Endothelial cell of umbilical vein (primary cell): ENCODE measurements at regions not wholly inside any gene's neighbourhood (a gene's known extent, or its start where the extent isn't known, plus 50 kb on each side); places are given as distances from the start of the nearest gene placed in this dataset.

Experiments used
- BruUV-seq: library from RNA; stranded (reverse); fragments of 400-500 nt; replicated peaks from 2 replicates; lab custom pipeline; 2021; lab: Mats Ljungman, UMichigan
- CTCF ChIA-PET: fragments of 300-600, 350-600 bp; sonication (Branson Sonifier 250); formaldehyde crosslinking; loops from one replicate; lab custom pipeline; 2021; ENCODE audit warnings: antibody characterized with exemption, inconsistent platforms; lab: Charles Lee
- POLR2A ChIA-PET: fragments of 300-600, 350-600 bp; sonication (Branson Sonifier 250); formaldehyde crosslinking; loops from one replicate; lab custom pipeline; 2021; ENCODE audit warnings: antibody characterized with exemption, inconsistent platforms; lab: Charles Lee
- DNase-seq: peaks from one replicate; pipeline ENCODE4 v3.0.0-alpha.2; 2011; ENCODE audit warnings: low read depth, low spot score
- FAIRE-seq: peaks from 2 replicates; lab custom pipeline; 2011; peaks lifted over from hg19 to GRCh38; lab: Jason Lieb, UNC
- H2AFZ ChIP-seq: 2 replicates; pipeline ENCODE4 v1.6.0; 2012; ENCODE audit warnings: low read depth, low read length, control low read depth, inconsistent platforms
- H3K27ac ChIP-seq: 2 replicates; pipeline ENCODE4 v1.5.1; 2011; ENCODE audit warnings: low read depth, mild to moderate bottlenecking, control low read depth, low read length, moderate library complexity; ENCODE audit not compliant: insufficient read depth
- H3K27me3 ChIP-seq, 2 experiments: 2 replicates each; pipeline versions ENCODE4 v1.6.0 to v1.6.1; 2011; ENCODE audit warnings: low read length in 2 of 2, mixed read lengths in 1 of 2; ENCODE audit not compliant: control insufficient read depth in 2 of 2, insufficient read depth in 2 of 2
- H3K36me3 ChIP-seq, 2 experiments: 2 replicates in 1 of 2; 3 replicates in 1 of 2; pipeline ENCODE4 v1.5.1; 2011; ENCODE audit warnings: low read length in 2 of 2, mild to moderate bottlenecking in 1 of 2, moderate library complexity in 1 of 2; ENCODE audit not compliant: control insufficient read depth in 2 of 2, insufficient read depth in 2 of 2; ENCODE audit errors: extremely low read depth in 1 of 2
- H3K4me1 ChIP-seq: 3 replicates; pipeline ENCODE4 v1.5.1; 2011; ENCODE audit warnings: mild to moderate bottlenecking, low read length; ENCODE audit not compliant: control insufficient read depth, insufficient read depth; ENCODE audit errors: extremely low read depth
- H3K4me2 ChIP-seq: 2 replicates; pipeline ENCODE4 v1.6.1; 2011; ENCODE audit warnings: low read length, control low read depth, mixed read lengths; ENCODE audit not compliant: insufficient read depth
- H3K4me3 ChIP-seq, 3 experiments: fragments of 200-600 bp in 1 of 3; sonication (generic), shearing (Covaris generic) in 1 of 3; replicated peaks in 1 of 3; 2 replicates each; pipeline ENCODE4 v1.5.1; 2011 to 2016; ENCODE audit warnings: control low read depth in 3 of 3, low read length in 3 of 3, mild to moderate bottlenecking in 2 of 3, inconsistent platforms in 1 of 3, low read depth in 1 of 3, moderate library complexity in 1 of 3; ENCODE audit not compliant: insufficient read depth in 1 of 3
- H3K79me2 ChIP-seq: 2 replicates; pipeline ENCODE4 v1.6.0; 2012; ENCODE audit warnings: low read length, inconsistent platforms; ENCODE audit not compliant: control insufficient read depth, insufficient read depth
- H3K9ac ChIP-seq: replicated peaks from 2 replicates; pipeline ENCODE3; 2011; ENCODE audit warnings: low read length, control low read depth; ENCODE audit not compliant: insufficient read depth; ENCODE audit errors: extremely low read depth
- H3K9me1 ChIP-seq: replicated peaks from 3 replicates; pipeline ENCODE4 v1.6.0; 2011; ENCODE audit warnings: mild to moderate bottlenecking, low read length; ENCODE audit not compliant: control insufficient read depth, insufficient read depth; ENCODE audit errors: extremely low read depth
- H3K9me3 ChIP-seq: replicated peaks from 2 replicates; pipeline ENCODE4 v1.5.1; 2012; ENCODE audit warnings: low read length, inconsistent platforms; ENCODE audit not compliant: control insufficient read depth, insufficient read depth
- H4K20me1 ChIP-seq: replicated peaks from 2 replicates; pipeline ENCODE3; 2011; ENCODE audit warnings: mild to moderate bottlenecking, low read length; ENCODE audit not compliant: control insufficient read depth, insufficient read depth; ENCODE audit errors: extremely low read depth
- EZH2 ChIP-seq: IDR thresholded peaks from 2 replicates; pipeline ENCODE4 v1.6.1; 2012; ENCODE audit warnings: borderline replicate concordance, low read depth, mild to moderate bottlenecking, moderate library complexity, low read length, inconsistent platforms; ENCODE audit not compliant: severe bottlenecking
- FOS ChIP-seq: IDR thresholded peaks from 2 replicates; pipeline ENCODE4 v1.6.1; 2011; ENCODE audit warnings: mild to moderate bottlenecking, low read length, moderate library complexity, borderline replicate concordance; ENCODE audit not compliant: insufficient read depth
- GATA2 ChIP-seq: IDR thresholded peaks from 2 replicates; pipeline ENCODE4 v1.7.0; 2011; ENCODE audit warnings: low read depth, mild to moderate bottlenecking, moderate library complexity, mixed read lengths, low read length; ENCODE audit not compliant: insufficient read length, insufficient read depth
- JUN ChIP-seq: IDR thresholded peaks from 2 replicates; pipeline ENCODE4 v1.6.1; 2011; ENCODE audit warnings: borderline replicate concordance, low read depth; ENCODE audit not compliant: insufficient read length, insufficient read depth
- MYC ChIP-seq: IDR thresholded peaks from one replicate; pipeline ENCODE4 v1.6.1; 2011; ENCODE audit warnings: mild to moderate bottlenecking, low read depth, low read length
- POLR2A ChIP-seq: IDR thresholded peaks from 2 replicates; pipeline ENCODE4 v1.6.1; 2012; ENCODE audit warnings: low read depth, mild to moderate bottlenecking, control low read depth, low read length
- POLR2AphosphoS5 ChIP-seq: IDR thresholded peaks from 2 replicates; pipeline ENCODE4 v1.6.1; 2012; ENCODE audit warnings: low read depth, mild to moderate bottlenecking, control low read depth, low read length, moderate library complexity; ENCODE audit not compliant: insufficient read depth
- dilution Hi-C: fragments of 300-500 bp; cut with MboI; formaldehyde crosslinking; loops from one replicate; pipeline ENCODE4 v1.15.0; 2019; ENCODE audit warnings: low sequenced_read_pairs; ENCODE audit not compliant: extremely low pct_ligation_motif_present
- intact Hi-C: fragments of 100-400 bp; cut with micrococcal nuclease; formaldehyde crosslinking; loops from one replicate; pipeline ENCODE4 v1.10.0; 2022
- TF ChIP-seq, protein P1 (sequence below), 2 donors: IDR thresholded peaks; 1 replicate in 1 of 2; 2 replicates in 1 of 2; pipeline ENCODE4 v1.5.1; 2011; ENCODE audit warnings: low read length in 2 of 2, mild to moderate bottlenecking in 2 of 2, moderate library complexity in 2 of 2, control low read depth in 1 of 2, inconsistent platforms in 1 of 2, low read depth in 1 of 2; ENCODE audit not compliant: insufficient read depth in 1 of 2; ENCODE audit errors: extremely low read depth in 1 of 2
- TF ChIP-seq, protein P2 (sequence below): IDR thresholded peaks from 2 replicates; pipeline ENCODE4 v1.6.1; 2011; ENCODE audit not compliant: insufficient read depth, insufficient read length

DNA sequence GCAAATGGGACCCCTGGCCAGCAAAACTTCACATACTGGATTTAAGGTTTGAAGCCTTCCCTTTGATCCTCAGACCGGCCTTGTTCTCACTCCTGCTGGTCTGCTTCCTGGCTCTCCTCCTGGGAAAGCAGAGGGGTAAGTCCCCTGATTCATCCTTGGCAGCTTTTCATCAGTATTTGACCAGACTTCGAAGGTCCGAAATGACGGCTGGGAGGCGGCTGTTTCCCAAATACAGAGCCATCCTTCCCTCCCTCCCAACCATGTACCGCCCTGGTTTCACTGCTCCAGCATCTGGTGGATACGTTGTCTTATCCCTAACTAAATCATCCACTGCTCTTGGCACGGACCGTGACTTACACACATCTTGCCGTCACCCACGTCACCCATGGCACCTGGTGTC is 265.5 kb downstream of the BCOR start:
- Histone ChIP-seq H2AFZ (no peak overlapping the region), H3K79me2 (no peaks in the 10 kb centered on the region), H3K9ac (no peak overlapping the region), H3K27me3 (no peaks in the 10 kb centered on the region), H3K4me1 (no peaks in the 10 kb centered on the region), H3K4me3 (no peak overlapping the region), H3K9me3 (no peaks in the 10 kb centered on the region), H3K27ac (no peak overlapping the region), H3K4me2 (no peak overlapping the region), H4K20me1 (no peaks in the 10 kb centered on the region), H3K9me1 (no peaks in the 10 kb centered on the region), H3K36me3 (no peaks in the 10 kb centered on the region)
- TF ChIP-seq JUN (no peak), POLR2A (no peak), POLR2AphosphoS5 (no peak), MYC (no peak), EZH2 (no peak), GATA2 (no peak), FOS (no peak)
- TF ChIP-seq, protein P1, sequence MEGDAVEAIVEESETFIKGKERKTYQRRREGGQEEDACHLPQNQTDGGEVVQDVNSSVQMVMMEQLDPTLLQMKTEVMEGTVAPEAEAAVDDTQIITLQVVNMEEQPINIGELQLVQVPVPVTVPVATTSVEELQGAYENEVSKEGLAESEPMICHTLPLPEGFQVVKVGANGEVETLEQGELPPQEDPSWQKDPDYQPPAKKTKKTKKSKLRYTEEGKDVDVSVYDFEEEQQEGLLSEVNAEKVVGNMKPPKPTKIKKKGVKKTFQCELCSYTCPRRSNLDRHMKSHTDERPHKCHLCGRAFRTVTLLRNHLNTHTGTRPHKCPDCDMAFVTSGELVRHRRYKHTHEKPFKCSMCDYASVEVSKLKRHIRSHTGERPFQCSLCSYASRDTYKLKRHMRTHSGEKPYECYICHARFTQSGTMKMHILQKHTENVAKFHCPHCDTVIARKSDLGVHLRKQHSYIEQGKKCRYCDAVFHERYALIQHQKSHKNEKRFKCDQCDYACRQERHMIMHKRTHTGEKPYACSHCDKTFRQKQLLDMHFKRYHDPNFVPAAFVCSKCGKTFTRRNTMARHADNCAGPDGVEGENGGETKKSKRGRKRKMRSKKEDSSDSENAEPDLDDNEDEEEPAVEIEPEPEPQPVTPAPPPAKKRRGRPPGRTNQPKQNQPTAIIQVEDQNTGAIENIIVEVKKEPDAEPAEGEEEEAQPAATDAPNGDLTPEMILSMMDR (IDR thresholded peaks at IDR 0.05; ENCODE audit: extremely low read depth in 1 of 2, insufficient read depth in 1 of 2, low read depth in 1 of 2, low read length in 2 of 2): no peak
- TF ChIP-seq, protein P2, sequence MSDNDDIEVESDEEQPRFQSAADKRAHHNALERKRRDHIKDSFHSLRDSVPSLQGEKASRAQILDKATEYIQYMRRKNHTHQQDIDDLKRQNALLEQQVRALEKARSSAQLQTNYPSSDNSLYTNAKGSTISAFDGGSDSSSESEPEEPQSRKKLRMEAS: no peak
- CTCF ChIA-PET: no interaction called here
- BruUV-seq: no TSS peak
- DNase-seq (no peak), FAIRE-seq (no peak)
- intact Hi-C loops (no loop called here), dilution Hi-C loops (no loop called here)
- POLR2A ChIA-PET: no interaction called here
